ENCODE measurements at regions not wholly inside any gene's neighbourhood (a gene's known extent, or its start where the extent isn't known, plus 50 kb on each side); places are given as distances from the start of the nearest gene placed in this dataset.
"Not testable (repeated sequence)": the region's sequence is repeated elsewhere in the genome, so short reads cannot be mapped to it uniquely, and the experiment has no call there.

- no peak for DNase-seq
These were observed 160.5 kb upstream of the C2CD4B start for GRCh38 chr15:62325597-62325996.

- no peak for DNase-seq
These were observed 161.5 kb upstream of the C2CD4B start for GRCh38 chr15:62326460-62327011.

GRCh38 chr15:62327406-62327805 lies 162.3 kb upstream of the C2CD4B start:
- no peak for DNase-seq

GRCh38 chr15:62332472-62332871 lies 167.4 kb upstream of the C2CD4B start:
- DNase-seq, result not testable (repeated sequence)

GRCh38 chr15:62334536-62334935 lies 169.5 kb upstream of the C2CD4B start:
- no peak for DNase-seq

- no peak for DNase-seq
These were observed 172.8 kb upstream of the C2CD4B start for GRCh38 chr15:62337934-62338333.

- no peak for DNase-seq
These were observed 173.4 kb upstream of the C2CD4B start for GRCh38 chr15:62338497-62338896.

GRCh38 chr15:62342959-62343358 lies 177.9 kb upstream of the C2CD4B start:
- no peak for DNase-seq

- DNase-seq, result no peak
These were observed 178.3 kb upstream of the C2CD4B start for GRCh38 chr15:62343397-62343796.

GRCh38 chr15:62344806-62345539 lies 179.9 kb upstream of the C2CD4B start:
- DNase-seq, result peak; percentile 39

GRCh38 chr15:62346168-62346567 lies 181.1 kb upstream of the C2CD4B start:
- no peak for DNase-seq

- no peak for DNase-seq
These were observed 183.0 kb upstream of the C2CD4B start for GRCh38 chr15:62348118-62348517.

GRCh38 chr15:62348623-62349022 lies 183.5 kb upstream of the C2CD4B start:
- DNase-seq, result no peak

GRCh38 chr15:62352817-62353216 lies 187.7 kb upstream of the C2CD4B start:
- DNase-seq, result no peak

GRCh38 chr15:62357431-62357830 lies 192.3 kb upstream of the C2CD4B start:
- no peak for DNase-seq

GRCh38 chr15:62359416-62359815 lies 194.3 kb upstream of the C2CD4B start:
- DNase-seq, result no peak

GRCh38 chr15:62360332-62361097 lies 195.4 kb upstream of the C2CD4B start:
- no peak for DNase-seq

GRCh38 chr15:62362144-62362543 lies 197.1 kb upstream of the C2CD4B start:
- no peak for DNase-seq

- DNase-seq, result no peak
These were observed 197.5 kb upstream of the C2CD4B start for GRCh38 chr15:62362608-62363007.

GRCh38 chr15:62363913-62364312 lies 198.8 kb upstream of the C2CD4B start:
- no peak for DNase-seq

GRCh38 chr15:62365795-62366442 lies 200.8 kb upstream of the C2CD4B start:
- no peak for DNase-seq

GRCh38 chr15:62369454-62369853 lies 204.4 kb upstream of the C2CD4B start:
- DNase-seq, result no peak

GRCh38 chr15:62371683-62372082 lies 206.6 kb upstream of the C2CD4B start:
- not testable (repeated sequence) for DNase-seq
